Stimulated activated CD8-positive, alpha-beta memory T cell treated with anti-CD3 and anti-CD28 coated beads, Interleukin-2, amount 100 ng/mL, for 48 hours (primary cell): ENCODE measurements at regions not wholly inside any gene's neighbourhood (a gene's known extent, or its start where the extent isn't known, plus 50 kb on each side); places are given as distances from the start of the nearest gene placed in this dataset.
A peak's percentile ranks its signal among the peaks of the same experiment; 100 is the strongest.

Source experiments
- DNase-seq, 2 donors: peaks; one replicate each; pipeline ENCODE4 v3.0.0-alpha.2; 2020; ENCODE audit warnings: low read depth in 2 of 2

GRCh38 chr4:71240094-71240493 lies 98.7 kb upstream of the SLC4A4 start:
- no peak for DNase-seq

GRCh38 chr4:71241501-71242288 lies 97.1 kb upstream of the SLC4A4 start:
- DNase-seq: no peak

- DNase-seq: no peak
These were observed 95.6 kb upstream of the SLC4A4 start for GRCh38 chr4:71243091-71243833.

GRCh38 chr4:71247706-71248105 lies 91.1 kb upstream of the SLC4A4 start:
- no peak for DNase-seq

DNA sequence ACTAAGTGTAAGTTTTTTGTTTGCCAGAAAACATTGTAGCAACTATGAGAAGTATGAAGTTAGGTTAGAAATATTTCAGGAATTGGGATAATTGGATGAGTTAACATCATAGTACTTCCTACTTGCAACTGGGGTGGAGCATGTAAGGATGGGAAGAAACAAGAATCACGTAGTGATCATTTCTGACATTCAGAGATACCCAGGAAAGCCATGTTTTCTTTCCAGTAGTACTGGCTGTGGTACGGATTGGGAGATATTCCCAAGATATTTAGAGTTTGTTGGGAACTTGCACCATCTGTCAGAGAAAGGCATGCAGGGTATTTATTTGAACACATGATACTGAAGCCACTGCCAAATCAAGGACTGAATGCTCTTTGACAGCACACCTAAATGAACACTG lies 87.6 kb upstream of the SLC4A4 start:
- DNase-seq: no peak

DNA sequence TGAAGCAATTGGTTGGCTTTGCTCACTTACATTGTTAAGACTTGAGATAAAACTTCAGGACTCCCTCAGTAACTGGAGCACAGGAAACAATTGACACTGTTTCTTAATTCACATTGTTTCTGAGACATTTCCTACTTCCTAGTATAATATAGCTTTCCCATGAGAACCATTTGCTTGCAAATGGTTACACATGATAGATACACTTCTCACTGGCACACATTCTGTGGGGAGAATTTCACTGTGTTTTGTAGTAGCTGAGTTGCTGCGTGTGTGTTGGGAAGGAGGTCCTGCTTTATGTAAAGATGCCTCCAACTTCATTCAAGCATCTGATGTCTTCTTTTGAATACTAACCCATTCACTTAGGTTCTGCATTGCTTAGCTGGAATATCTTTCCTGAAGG lies 85.3 kb upstream of the SLC4A4 start:
- no peak for DNase-seq

GRCh38 chr4:71254451-71255012 lies 84.3 kb upstream of the SLC4A4 start:
- no peak for DNase-seq

DNA sequence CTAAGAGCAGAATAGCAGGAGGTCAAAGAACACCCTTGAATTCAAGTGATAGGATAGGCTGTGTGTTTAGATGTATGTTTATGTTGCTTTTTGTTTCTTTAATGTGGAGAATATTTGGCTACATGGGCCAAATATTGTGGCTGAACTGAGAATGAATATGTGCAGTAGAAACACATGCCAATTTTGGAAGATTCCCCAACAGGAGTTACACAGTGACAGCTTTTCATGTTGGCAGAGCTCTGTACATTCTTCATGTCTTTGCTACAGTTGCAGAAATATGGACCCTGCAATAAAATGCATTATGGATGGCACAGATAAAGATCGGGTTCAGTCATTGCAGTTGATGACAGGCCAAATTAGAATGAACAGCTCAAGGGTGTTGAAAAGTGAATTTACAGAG lies 82.8 kb upstream of the SLC4A4 start:
- DNase-seq: no peak

- DNase-seq: no peak
These were observed 81.1 kb upstream of the SLC4A4 start for GRCh38 chr4:71257761-71258160.

GRCh38 chr4:71258323-71258722 lies 80.5 kb upstream of the SLC4A4 start:
- DNase-seq: no peak

DNA sequence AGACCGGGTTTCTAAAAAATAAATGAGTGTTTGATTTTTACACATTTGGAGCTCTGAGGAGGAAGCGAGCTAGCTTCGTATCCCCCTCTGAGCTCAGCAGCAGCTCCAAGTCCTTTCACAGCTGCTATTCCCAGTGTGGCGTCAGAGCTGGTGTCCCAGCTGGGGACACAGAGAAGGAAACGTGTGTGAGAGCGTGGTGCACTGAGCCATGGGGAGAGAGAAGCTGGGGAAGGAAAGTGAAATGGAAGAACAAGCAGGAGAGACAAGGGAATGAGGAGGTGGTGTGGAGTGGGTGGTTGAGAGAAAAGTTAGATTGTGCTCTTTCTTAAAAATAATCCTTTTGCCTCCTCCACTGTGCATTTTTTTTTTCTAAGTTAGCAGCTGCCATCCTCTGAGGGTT lies 79.5 kb upstream of the SLC4A4 start:
- no peak for DNase-seq

- DNase-seq: no peak
These were observed 78.9 kb upstream of the SLC4A4 start for GRCh38 chr4:71259911-71260331.

DNA sequence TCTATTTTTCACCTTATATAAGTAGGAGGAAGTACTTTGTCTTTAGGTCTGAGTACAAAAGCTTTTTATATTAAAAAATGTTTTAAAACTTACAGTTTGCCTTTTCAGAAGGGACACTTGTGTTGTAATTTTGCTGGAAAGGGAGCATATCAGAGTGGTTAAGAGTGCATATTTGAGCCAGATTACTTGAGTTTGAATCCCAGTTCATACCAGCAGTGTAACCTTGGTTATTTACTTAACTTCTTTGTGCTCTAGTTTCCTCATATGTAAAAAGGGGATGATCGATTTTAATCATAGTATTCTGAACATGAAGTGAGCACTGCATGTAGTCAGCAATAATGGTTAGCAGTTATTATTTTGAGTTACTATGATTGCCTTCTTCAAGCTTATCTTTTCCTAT lies 78.3 kb upstream of the SLC4A4 start:
- no peak for DNase-seq

DNA sequence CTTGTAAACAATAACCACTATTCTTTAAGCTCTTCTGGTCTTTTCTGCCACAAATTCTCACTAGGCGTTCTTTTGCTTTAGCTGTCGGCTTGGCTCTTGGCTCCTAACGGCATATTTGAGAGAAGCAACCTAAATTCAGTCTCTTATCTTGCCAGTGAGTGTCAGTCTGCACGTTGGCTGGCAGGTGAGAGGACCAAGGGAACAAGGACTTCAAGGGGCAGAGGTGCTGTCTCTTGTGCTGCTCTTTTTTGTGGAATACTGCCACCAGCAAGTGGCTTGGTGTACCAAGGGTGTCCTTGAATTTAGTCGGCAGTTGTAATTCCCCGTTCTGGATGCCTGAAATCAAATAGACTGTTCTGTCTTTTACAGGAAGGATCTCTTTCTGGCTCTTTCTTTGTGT lies 77.8 kb upstream of the SLC4A4 start:
- no peak for DNase-seq

DNA sequence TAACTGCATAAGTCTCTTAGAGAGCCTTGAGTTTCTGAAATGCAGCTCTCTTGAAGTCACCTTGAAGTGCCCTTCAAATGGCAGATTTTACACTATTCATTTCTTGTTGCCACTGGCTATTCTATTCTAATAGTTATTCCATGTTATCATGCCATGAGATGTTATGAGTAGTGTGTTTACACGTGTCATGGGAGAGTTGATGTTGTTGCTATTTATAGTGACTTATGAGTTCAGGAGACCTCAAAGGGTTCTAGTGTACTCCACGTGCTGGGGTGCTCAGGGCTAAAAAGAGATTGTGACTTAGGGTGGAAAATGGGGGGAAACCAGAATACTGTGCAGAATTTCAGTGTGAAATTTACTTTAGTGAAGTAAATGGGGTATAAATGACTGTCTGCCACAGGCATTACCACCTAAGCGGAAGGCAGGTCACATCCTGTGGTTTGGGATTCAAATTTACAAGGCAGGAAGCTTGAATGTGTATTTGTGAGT lies 77.1 kb upstream of the SLC4A4 start:
- no peak for DNase-seq

GRCh38 chr4:71262161-71262560 lies 76.7 kb upstream of the SLC4A4 start:
- no peak for DNase-seq

- no peak for DNase-seq
These were observed 72.6 kb upstream of the SLC4A4 start for GRCh38 chr4:71266090-71266794.

DNA sequence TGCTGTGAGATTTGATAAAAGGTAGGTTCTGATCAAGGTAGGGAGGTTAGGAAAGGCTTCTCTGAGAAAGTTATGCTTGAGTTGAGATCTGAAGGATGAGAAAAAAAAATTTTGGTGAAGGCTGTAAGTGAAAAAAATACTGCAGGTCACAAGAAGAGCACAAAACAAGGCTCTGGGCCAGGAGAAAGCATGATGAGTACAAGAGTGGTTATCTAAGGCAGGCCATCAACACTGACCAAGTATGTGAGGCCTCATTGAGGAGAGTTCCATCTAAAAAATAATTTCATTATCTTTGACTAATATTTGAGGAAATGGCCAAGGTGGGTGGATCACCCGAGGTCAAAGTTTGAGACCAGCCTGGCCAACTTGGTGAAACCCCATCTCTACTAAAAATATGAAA lies 71.6 kb upstream of the SLC4A4 start:
- DNase-seq: no peak

DNA sequence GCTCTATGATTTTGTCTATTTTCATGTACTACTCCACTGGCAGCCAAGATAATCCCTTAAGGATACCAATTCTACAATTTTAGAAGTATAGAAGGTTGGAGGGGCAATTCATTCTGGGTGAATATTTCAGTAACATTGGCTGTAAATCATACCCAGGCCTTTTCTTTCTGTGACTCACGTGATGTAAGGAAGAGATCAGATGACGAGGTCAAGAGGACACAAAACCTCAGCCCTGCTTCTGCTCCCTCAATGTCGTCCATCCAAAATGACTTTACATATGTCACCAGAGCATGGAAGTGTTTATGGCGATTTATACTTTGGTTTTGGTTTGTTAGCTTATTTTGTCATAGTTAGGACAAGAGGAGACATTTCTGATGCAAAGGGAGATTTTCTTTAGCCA lies 70.7 kb upstream of the SLC4A4 start:
- DNase-seq: no peak

DNA sequence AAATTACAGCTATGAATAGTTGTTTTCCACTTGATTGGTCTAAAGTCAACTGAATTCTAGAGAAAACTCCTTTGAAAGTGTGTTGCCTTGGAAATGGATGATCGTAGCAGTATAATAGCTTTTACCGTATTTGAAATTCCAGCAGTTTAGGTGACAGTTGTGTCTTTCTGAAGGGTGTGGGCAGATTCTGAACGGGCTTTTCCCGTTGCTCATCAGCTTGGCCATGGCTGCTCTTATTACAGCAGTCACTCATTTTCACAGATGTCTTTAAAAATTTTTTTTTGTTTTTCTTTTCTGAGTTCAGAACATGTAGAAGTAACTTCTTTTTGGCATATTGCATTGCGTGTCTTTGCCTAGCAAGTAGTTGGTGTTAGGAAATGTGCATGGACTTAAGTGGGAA lies 69.6 kb upstream of the SLC4A4 start:
- DNase-seq: no peak

DNA sequence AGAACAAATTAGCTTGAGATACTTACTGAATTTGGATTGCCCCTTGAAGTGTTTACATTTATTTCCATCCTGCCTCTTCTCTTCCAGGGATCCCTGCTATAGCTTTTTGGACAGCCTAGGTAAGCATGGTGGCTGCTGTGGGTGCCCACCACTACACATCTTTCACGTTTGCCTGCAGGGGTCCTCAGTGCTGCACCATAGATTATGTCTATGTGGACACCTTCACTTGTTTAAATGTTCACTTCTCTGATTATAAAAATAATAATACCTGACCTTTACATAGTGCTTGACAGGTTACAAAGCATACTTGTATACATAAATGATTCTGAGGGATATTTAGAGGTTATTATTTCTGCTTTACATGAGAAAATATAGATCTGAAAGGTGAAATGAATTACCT lies 67.9 kb upstream of the SLC4A4 start:
- DNase-seq: peak; percentile 1 to 5

DNA sequence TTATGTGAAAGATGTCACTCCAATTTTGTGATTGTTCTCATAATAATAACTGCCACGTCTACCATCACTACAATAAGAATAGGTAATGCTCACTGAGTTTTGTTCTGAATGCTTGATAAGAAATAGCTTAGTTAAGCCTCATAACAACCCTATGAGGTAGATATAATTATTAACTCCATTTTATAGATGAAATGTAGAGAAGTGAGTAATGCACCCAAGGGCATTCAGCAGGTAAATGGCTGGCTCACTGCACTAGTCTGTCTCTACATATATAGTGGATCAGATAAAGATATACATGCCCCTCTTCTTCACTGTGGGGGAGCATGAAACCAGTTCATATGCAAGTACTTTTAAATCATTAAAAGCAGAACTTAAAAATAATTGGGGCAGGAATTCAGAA lies 65.8 kb upstream of the SLC4A4 start:
- no peak for DNase-seq
